Lung (tissue), 11 donors: ENCODE measurements at regions not wholly inside any gene's neighbourhood (a gene's known extent, or its start where the extent isn't known, plus 50 kb on each side); places are given as distances from the start of the nearest gene placed in this dataset.

Experiments used
- ATAC-seq: fragments of 200-7000 bp; cut with Tn5 transposase; one replicate; pipeline ENCODE4 v1.9.1; 2020; ENCODE audit warnings: moderate number of reproducible peaks; ENCODE audit not compliant: insufficient read depth, low FRiP score
- DNase-seq, 3 donors: peaks; one replicate each; pipeline ENCODE4 v3.0.0-alpha.2; 2013 to 2017
- H3K27ac ChIP-seq, 2 donors: one replicate each; pipeline ENCODE4 v1.5.1; 2013; ENCODE audit warnings: mild to moderate bottlenecking in 2 of 2, moderate library complexity in 2 of 2, control low read depth in 1 of 2, inconsistent platforms in 1 of 2, low read depth in 1 of 2, low read length in 1 of 2
- H3K27me3 ChIP-seq, 3 donors: one replicate each; pipeline ENCODE4 v1.5.1; 2013; ENCODE audit warnings: low read length in 2 of 3; ENCODE audit not compliant: control insufficient read depth in 3 of 3, insufficient read depth in 3 of 3
- H3K36me3 ChIP-seq, 4 donors: one replicate each; pipeline ENCODE4 v1.5.1; 2013; ENCODE audit warnings: low read length in 4 of 4, mild to moderate bottlenecking in 1 of 4, moderate library complexity in 1 of 4; ENCODE audit not compliant: control insufficient read depth in 4 of 4, insufficient read depth in 4 of 4
- H3K4me1 ChIP-seq, 5 donors: one replicate each; pipeline ENCODE4 v1.5.1; 2013; ENCODE audit warnings: low read length in 5 of 5, mild to moderate bottlenecking in 2 of 5, moderate library complexity in 1 of 5; ENCODE audit not compliant: control insufficient read depth in 5 of 5, insufficient read depth in 5 of 5
- H3K4me3 ChIP-seq: one replicate; pipeline ENCODE4 v1.5.1; 2013; ENCODE audit warnings: mild to moderate bottlenecking, control low read depth, moderate library complexity
- H3K9ac ChIP-seq, 2 donors: one replicate each; pipeline ENCODE4 v1.5.1; 2013; ENCODE audit warnings: low read length in 2 of 2, control low read depth in 1 of 2; ENCODE audit not compliant: insufficient read depth in 1 of 2
- H3K9me3 ChIP-seq, 4 donors: one replicate each; pipeline ENCODE4 v1.5.1; 2013; ENCODE audit warnings: low read length in 3 of 4, mild to moderate bottlenecking in 1 of 4, moderate library complexity in 1 of 4; ENCODE audit not compliant: control insufficient read depth in 4 of 4, insufficient read depth in 3 of 4
- WGBS, 2 donors: extraction: QIAGEN DNeasy Blood & Tissue Kit; methylation state at CpG; one replicate each; pipeline ENCODE4 v1.1.7; 2013; 5-methylcytosine and 5-hydroxymethylcytosine counted together
- TF ChIP-seq, protein P1 (sequence below): IDR thresholded peaks from 2 replicates; pipeline ENCODE4 v1.5.1; 2012; ENCODE audit warnings: mild to moderate bottlenecking; ENCODE audit errors: control extremely low read depth, extremely low read depth
- donor health status: control.
- donor health status: control.
- donor health status: Bipolar disorder and iron deficiency.
- donor health status: healthy.
- donor health status: DM: yes; HTN: yes; CAD: no.

GRCh38 chr22:49627217-49628181 lies 200.2 kb downstream of the BRD1 start:
- DNase-seq (peak in 1 of 3 donors; percentile 4), ATAC-seq (no peak)
- 80 to 87% methylated on average over 31 of the region's 31 CpGs for WGBS, 2 donors
- no peaks in the 10 kb centered on the region for H3K9me3 ChIP-seq
- no peak overlapping the region for H3K4me3 ChIP-seq
- H3K9ac ChIP-seq, result no peak overlapping the region
- no peaks in the 10 kb centered on the region for H3K27me3 ChIP-seq
- H3K4me1 ChIP-seq, result peaks cover 0 to 13% (median 0%) of the 10 kb centered on the region in 5 donors
- no peaks in the 10 kb centered on the region for H3K36me3 ChIP-seq
- H3K27ac ChIP-seq, result no peak overlapping the region
- TF ChIP-seq, protein P1, sequence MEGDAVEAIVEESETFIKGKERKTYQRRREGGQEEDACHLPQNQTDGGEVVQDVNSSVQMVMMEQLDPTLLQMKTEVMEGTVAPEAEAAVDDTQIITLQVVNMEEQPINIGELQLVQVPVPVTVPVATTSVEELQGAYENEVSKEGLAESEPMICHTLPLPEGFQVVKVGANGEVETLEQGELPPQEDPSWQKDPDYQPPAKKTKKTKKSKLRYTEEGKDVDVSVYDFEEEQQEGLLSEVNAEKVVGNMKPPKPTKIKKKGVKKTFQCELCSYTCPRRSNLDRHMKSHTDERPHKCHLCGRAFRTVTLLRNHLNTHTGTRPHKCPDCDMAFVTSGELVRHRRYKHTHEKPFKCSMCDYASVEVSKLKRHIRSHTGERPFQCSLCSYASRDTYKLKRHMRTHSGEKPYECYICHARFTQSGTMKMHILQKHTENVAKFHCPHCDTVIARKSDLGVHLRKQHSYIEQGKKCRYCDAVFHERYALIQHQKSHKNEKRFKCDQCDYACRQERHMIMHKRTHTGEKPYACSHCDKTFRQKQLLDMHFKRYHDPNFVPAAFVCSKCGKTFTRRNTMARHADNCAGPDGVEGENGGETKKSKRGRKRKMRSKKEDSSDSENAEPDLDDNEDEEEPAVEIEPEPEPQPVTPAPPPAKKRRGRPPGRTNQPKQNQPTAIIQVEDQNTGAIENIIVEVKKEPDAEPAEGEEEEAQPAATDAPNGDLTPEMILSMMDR, result no peak

DNA sequence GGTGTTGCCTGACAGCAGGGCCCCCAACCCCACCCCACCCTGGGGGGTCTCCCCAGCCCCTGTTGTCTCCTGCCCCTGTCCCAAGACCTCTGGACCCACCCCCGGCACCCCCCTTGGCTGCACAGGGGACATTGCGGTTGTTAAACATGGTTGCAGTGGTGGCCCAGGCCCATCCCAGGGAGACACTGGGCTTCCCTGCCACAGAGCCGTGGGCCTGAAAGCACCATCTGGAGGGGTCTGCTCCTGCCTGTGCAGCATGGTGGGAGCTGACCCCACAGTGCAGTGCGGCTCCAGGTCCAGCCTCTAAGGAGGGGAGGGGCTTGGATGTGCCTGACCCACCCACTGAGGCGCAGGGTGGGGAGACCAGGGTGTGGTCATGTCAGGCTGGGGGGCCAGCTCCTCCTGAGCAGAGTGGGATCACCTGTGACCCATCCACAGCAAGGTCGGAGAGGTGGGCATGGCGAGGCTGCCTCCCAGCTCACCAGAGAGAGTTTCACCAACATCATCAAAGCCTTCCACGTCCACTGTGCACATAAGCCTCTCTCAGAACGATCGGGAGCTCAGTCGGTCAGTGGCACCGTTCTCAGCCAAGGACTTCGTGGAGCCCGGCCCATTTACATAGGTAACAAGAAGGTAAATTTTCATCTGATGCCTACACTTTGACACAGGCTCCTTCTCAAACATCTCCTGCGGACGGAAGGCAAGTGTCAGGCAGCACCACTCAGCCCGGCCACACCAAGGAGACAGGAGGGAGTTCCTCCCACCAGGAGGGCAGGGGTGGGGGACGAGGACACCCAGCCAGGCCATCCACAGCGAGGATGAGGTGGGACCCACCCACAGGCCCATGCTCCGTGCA lies 201.1 kb downstream of the BRD1 start:
- Histone ChIP-seq H3K27me3 (no peaks in the 10 kb centered on the region), H3K9me3 (no peaks in the 10 kb centered on the region), H3K4me1 (peaks cover 0 to 6% (median 0%) of the 10 kb centered on the region in 5 donors), H3K27ac (no peak overlapping the region), H3K36me3 (no peaks in the 10 kb centered on the region), H3K9ac (no peak overlapping the region), H3K4me3 (no peak overlapping the region)
- ATAC-seq, result no peak
- DNase-seq, result no peak
- TF ChIP-seq, protein P1, result no peak
- 81 to 88% methylated on average over 20 of the region's 20 CpGs for WGBS, 2 donors

DNA sequence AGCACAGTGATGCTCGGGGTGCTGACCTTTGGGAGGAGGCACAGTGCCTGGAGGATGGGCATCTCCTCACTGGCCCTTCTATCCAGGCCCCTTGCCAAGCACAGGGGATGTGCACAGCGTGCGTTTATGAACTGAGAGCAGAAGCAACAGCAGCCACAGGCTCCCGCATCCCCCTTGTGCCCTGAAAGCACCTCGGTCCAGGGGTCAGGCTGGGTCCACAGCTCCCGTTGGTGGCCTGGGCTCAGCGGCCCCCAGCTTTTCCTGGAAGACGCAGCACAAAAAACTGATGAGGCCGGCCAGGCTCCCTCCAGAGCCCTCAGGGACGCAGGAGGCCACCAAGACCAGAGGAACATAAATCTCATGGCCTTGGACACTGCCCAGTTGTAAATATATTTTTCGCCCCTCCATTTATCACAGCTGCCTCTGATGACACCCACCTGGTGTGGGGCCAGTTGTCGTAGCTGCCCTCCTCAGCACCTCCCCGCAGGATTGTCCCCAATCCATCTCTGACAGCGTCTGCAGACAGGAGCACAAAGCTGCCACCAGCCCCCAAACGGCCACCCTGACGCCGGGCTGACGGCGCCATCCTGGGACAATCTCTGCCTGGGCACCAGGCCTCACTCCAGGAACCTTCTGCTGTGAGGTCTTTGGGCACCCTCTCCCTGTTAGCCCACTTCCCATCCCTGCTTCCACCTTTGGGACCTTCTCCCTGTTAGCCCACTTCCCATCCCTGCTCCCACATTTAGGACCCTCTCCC lies 203.1 kb downstream of the BRD1 start:
- no peak for ATAC-seq
- no peaks in the 10 kb centered on the region for H3K9me3 ChIP-seq
- no peak overlapping the region for H3K27ac ChIP-seq
- no peak for DNase-seq
- no peaks in the 10 kb centered on the region for H3K27me3 ChIP-seq
- 73 to 82% methylated on average over 19 of the region's 19 CpGs for WGBS, 2 donors
- peaks cover 0 to 6% (median 0%) of the 10 kb centered on the region in 5 donors for H3K4me1 ChIP-seq
- no peak overlapping the region for H3K9ac ChIP-seq
- no peak overlapping the region for H3K4me3 ChIP-seq
- no peaks in the 10 kb centered on the region for H3K36me3 ChIP-seq
- TF ChIP-seq, protein P1, result no peak
